A673 (cell line): ENCODE measurements at regions not wholly inside any gene's neighbourhood (a gene's known extent, or its start where the extent isn't known, plus 50 kb on each side); places are given as distances from the start of the nearest gene placed in this dataset.
A peak's percentile ranks its signal among the peaks of the same experiment; 100 is the strongest.

ENCODE experiments used
- BruUV-seq: library from RNA; stranded (reverse); fragments of 400-500 nt; replicated peaks from 2 replicates; lab custom pipeline; 2021; lab: Mats Ljungman, UMichigan
- CTCF ChIA-PET: fragments of 300-600 bp; sonication (Branson Sonifier 250); formaldehyde crosslinking; loops from one replicate; lab custom pipeline; 2022; ENCODE audit warnings: antibody characterized with exemption; lab: Charles Lee
- POLR2A ChIA-PET: fragments of 300-600 bp; sonication (Branson Sonifier 250); formaldehyde crosslinking; loops from one replicate; lab custom pipeline; 2022; ENCODE audit warnings: antibody characterized with exemption; ENCODE audit not compliant: low non-redundant PET; lab: Charles Lee
- DNase-seq: peaks from one replicate; pipeline ENCODE4 v3.0.0-alpha.2; 2015; ENCODE audit warnings: low spot score
- H3K27ac ChIP-seq: fragments of 200-600 bp; sonication (generic); 2 replicates; pipeline ENCODE4 v1.5.1; 2016; ENCODE audit warnings: mixed run types, low read depth, mild to moderate bottlenecking, mixed read lengths, antibody characterized with exemption, low read length; ENCODE audit not compliant: poor library complexity, severe bottlenecking
- H3K27me3 ChIP-seq: fragments of 200-600 bp; sonication (generic); replicated peaks from 2 replicates; pipeline ENCODE4 v1.6.1; 2017; ENCODE audit warnings: mixed run types, low read depth, mild to moderate bottlenecking, mixed read lengths, antibody characterized with exemption, low read length; ENCODE audit not compliant: insufficient read depth, poor library complexity
- H3K36me3 ChIP-seq: fragments of 200-600 bp; sonication (generic); 2 replicates; pipeline ENCODE4 v1.6.1; 2016; ENCODE audit warnings: mixed run types, mild to moderate bottlenecking, mixed read lengths, antibody characterized with exemption, low read length; ENCODE audit not compliant: insufficient read depth, poor library complexity, severe bottlenecking
- H3K4me1 ChIP-seq: fragments of 200-600 bp; sonication (generic); 2 replicates; pipeline ENCODE4 v1.6.1; 2017; ENCODE audit warnings: mixed run types, mild to moderate bottlenecking, mixed read lengths, antibody characterized with exemption, low read length; ENCODE audit not compliant: insufficient read depth, poor library complexity, severe bottlenecking
- H3K4me3 ChIP-seq: fragments of 200-600 bp; sonication (generic); 2 replicates; pipeline ENCODE4 v1.5.1; 2016; ENCODE audit warnings: low read depth, mixed run types, mild to moderate bottlenecking, mixed read lengths, low read length; ENCODE audit not compliant: poor library complexity, severe bottlenecking
- H3K9me3 ChIP-seq: fragments of 200-600 bp; sonication (generic); 2 replicates; pipeline ENCODE4 v1.6.1; 2016; ENCODE audit warnings: mixed run types, low read depth, mild to moderate bottlenecking, mixed read lengths, antibody characterized with exemption, low read length; ENCODE audit not compliant: poor library complexity, severe bottlenecking
- EZH2 ChIP-seq: fragments of 200-600 bp; sonication (generic); IDR thresholded peaks from 2 replicates; pipeline ENCODE4 v1.6.1; 2017; ENCODE audit warnings: borderline replicate concordance, low read depth, mild to moderate bottlenecking, mixed read lengths, antibody characterized with exemption, low read length; ENCODE audit not compliant: poor library complexity, severe bottlenecking
- intact Hi-C: fragments of 100-400 bp; cut with micrococcal nuclease; formaldehyde crosslinking; loops from one replicate; pipeline ENCODE4 v1.10.0; 2022; ENCODE audit not compliant: unreplicated experiment
- TF ChIP-seq, protein P1 (sequence below): fragments of 300-800, 200-600 bp; sonication (generic); conservative IDR thresholded peaks from 2 replicates; pipeline ENCODE4 v1.5.1; 2017; ENCODE audit warnings: low read depth, mild to moderate bottlenecking, antibody characterized with exemption, low read length, moderate library complexity, mixed read lengths

GRCh38 chr6:153644000-153644399, 395.0 kb upstream of the OPRM1 start:
- no peaks in the 10 kb centered on the region for H3K4me1 ChIP-seq
- H3K4me3 ChIP-seq, result no peak overlapping the region
- H3K27ac ChIP-seq, result no peak overlapping the region
- POLR2A ChIA-PET, result no interaction called here
- DNase-seq, result no peak
- CTCF ChIA-PET, result no interaction called here
- H3K27me3 ChIP-seq, result no peaks in the 10 kb centered on the region
- H3K9me3 ChIP-seq, result no peaks in the 10 kb centered on the region
- no peak for TF ChIP-seq EZH2
- TF ChIP-seq, protein P1, sequence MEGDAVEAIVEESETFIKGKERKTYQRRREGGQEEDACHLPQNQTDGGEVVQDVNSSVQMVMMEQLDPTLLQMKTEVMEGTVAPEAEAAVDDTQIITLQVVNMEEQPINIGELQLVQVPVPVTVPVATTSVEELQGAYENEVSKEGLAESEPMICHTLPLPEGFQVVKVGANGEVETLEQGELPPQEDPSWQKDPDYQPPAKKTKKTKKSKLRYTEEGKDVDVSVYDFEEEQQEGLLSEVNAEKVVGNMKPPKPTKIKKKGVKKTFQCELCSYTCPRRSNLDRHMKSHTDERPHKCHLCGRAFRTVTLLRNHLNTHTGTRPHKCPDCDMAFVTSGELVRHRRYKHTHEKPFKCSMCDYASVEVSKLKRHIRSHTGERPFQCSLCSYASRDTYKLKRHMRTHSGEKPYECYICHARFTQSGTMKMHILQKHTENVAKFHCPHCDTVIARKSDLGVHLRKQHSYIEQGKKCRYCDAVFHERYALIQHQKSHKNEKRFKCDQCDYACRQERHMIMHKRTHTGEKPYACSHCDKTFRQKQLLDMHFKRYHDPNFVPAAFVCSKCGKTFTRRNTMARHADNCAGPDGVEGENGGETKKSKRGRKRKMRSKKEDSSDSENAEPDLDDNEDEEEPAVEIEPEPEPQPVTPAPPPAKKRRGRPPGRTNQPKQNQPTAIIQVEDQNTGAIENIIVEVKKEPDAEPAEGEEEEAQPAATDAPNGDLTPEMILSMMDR, result no peak
- H3K36me3 ChIP-seq, result no peaks in the 10 kb centered on the region
- intact Hi-C loops, result no loop called here
- no TSS peak for BruUV-seq

- Histone ChIP-seq H3K9me3 (no peaks in the 10 kb centered on the region), H3K36me3 (no peaks in the 10 kb centered on the region), H3K4me3 (no peak overlapping the region), H3K27ac (no peak overlapping the region), H3K4me1 (no peaks in the 10 kb centered on the region), H3K27me3 (no peaks in the 10 kb centered on the region)
- TF ChIP-seq EZH2, result no peak
- TF ChIP-seq, protein P1, result no peak
- intact Hi-C loops, result no loop called here
- POLR2A ChIA-PET, result no interaction called here
- no peak for DNase-seq
- CTCF ChIA-PET, result no interaction called here
- BruUV-seq, result no TSS peak
Measured at GRCh38 chr6:153634416-153634815, 404.6 kb upstream of the OPRM1 start.

GRCh38 chr6:153625089-153625488, 414.0 kb upstream of the OPRM1 start:
- ChIA-PET CTCF (no interaction called here), POLR2A (no interaction called here)
- Histone ChIP-seq H3K4me3 (no peak overlapping the region), H3K27me3 (no peaks in the 10 kb centered on the region), H3K9me3 (no peaks in the 10 kb centered on the region), H3K36me3 (no peaks in the 10 kb centered on the region), H3K4me1 (peaks cover 36% of the 10 kb centered on the region), H3K27ac (peak overlapping the region; percentile 5)
- no peak for TF ChIP-seq EZH2
- TF ChIP-seq, protein P1, result no peak
- BruUV-seq, result no TSS peak
- intact Hi-C loops, result no loop called here
- peak; percentile 99 for DNase-seq
